ENCODE measurements at regions not wholly inside any gene's neighbourhood (a gene's known extent, or its start where the extent isn't known, plus 50 kb on each side); places are given as distances from the start of the nearest gene placed in this dataset.

GRCh38 chr12:114266536-114266935, 139.4 kb downstream of the TBX5 start:
- no peak overlapping the region for H2BK15ac ChIP-seq (ENCODE audit: low read depth, poor library complexity, severe bottlenecking)
- no peak overlapping the region for H2BK5ac ChIP-seq (ENCODE audit: low read depth, low read length, poor library complexity, severe bottlenecking)
- H3K4me3 ChIP-seq (ENCODE audit: insufficient read depth in 1 of 2, low read depth in 1 of 2, low read length in 2 of 2) = no peak overlapping the region
- no peak for DNase-seq
- no peaks in the 10 kb centered on the region for H3K9me3 ChIP-seq (ENCODE audit: control insufficient read depth, low read length)
- WGBS = 70% methylated on average over 1 of the region's 1 CpG
- H3K14ac ChIP-seq (ENCODE audit: low read length in 2 of 2) = no peak overlapping the region
- H4K8ac ChIP-seq (ENCODE audit: low read length) = no peak overlapping the region
- H3K36me3 ChIP-seq (ENCODE audit: control insufficient read depth in 1 of 2, insufficient read depth in 2 of 2, low read depth in 1 of 2, low read length in 2 of 2) = no peaks in the 10 kb centered on the region
- H3K4me2 ChIP-seq (ENCODE audit: low read length, poor library complexity, severe bottlenecking) = no peak overlapping the region
- H3K23ac ChIP-seq (ENCODE audit: low read length in 2 of 2) = no peak overlapping the region
- H3K9ac ChIP-seq (ENCODE audit: low read length) = no peak overlapping the region
- no peaks in the 10 kb centered on the region for H3K4me1 ChIP-seq (ENCODE audit: control insufficient read depth, insufficient read depth, low read depth, low read length)
- H3K18ac ChIP-seq (ENCODE audit: low read depth in 1 of 2, low read length in 2 of 2) = no peak overlapping the region
- no peak overlapping the region for H3K27ac ChIP-seq (ENCODE audit: low read length, poor library complexity, severe bottlenecking)
- no peak overlapping the region for H2BK12ac ChIP-seq (ENCODE audit: low read length in 2 of 2)
- peaks cover 0 to 22% of the 10 kb centered on the region in 2 experiments for H3K27me3 ChIP-seq (ENCODE audit: control insufficient read depth in 1 of 2, insufficient read depth in 1 of 2, low read length in 2 of 2)
- no peaks in the 10 kb centered on the region for H3K79me1 ChIP-seq (replicated peaks; ENCODE audit: low read length, poor library complexity, severe bottlenecking)
- H2BK120ac ChIP-seq (ENCODE audit: low read depth, low read length) = no peak overlapping the region
- H2AFZ ChIP-seq (ENCODE audit: low read depth, low read length) = no peak overlapping the region
- no peak overlapping the region for H4K91ac ChIP-seq (ENCODE audit: low read length)
- no peak overlapping the region for H2AK5ac ChIP-seq (ENCODE audit: low read length, severe bottlenecking)
- no peak overlapping the region for H3K4ac ChIP-seq (ENCODE audit: low read depth in 1 of 2, low read length in 2 of 2)

GRCh38 chr12:114265036-114265435, 140.9 kb downstream of the TBX5 start:
- WGBS = 68% methylated on average over 3 of the region's 3 CpGs
- H2AK5ac ChIP-seq (ENCODE audit: low read length, severe bottlenecking) = no peak overlapping the region

DNA sequence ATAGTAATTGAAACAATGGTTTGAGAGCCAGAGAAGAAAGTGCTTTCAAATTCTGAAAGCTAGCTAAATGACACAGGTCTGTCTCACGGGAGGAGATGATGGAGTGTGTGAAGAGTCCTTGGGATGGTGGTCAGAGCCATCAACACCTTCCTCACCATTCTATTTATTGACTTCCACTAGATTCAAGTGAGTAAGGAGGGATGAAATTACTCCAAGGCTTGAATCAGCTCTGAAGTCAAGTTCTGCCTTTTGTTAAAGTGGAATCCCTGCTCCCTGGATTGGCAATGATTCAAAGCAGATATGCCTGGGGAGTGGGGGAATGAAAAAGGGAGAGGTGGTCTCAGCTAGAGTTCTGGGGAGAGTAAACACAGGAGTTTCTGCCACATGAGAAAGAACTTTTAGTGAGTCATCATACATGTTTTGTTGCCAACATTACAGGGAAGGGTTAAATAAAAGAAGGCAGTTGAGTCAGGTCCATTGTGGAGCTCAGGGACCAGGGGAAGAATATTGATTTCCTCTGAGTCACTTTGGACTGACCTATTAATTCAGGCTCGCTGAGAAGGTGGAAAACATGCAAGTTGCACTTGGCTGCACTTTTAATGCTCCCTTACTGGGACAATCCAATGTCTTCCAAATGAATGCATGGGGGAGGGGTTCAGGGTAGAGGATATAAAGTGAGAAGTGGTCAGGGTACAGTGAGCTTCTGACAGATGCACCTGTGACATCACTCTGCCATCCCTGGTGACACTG, 142.7 kb downstream of the TBX5 start:
- H3K4ac ChIP-seq (ENCODE audit: low read depth in 1 of 2, low read length in 2 of 2) = no peak overlapping the region
- H2BK12ac ChIP-seq (ENCODE audit: low read length in 2 of 2) = no peak overlapping the region
- H3K4me1 ChIP-seq (ENCODE audit: control insufficient read depth, insufficient read depth, low read depth, low read length) = no peaks in the 10 kb centered on the region
- H3K9me3 ChIP-seq (ENCODE audit: control insufficient read depth, low read length) = no peaks in the 10 kb centered on the region
- no peak overlapping the region for H2BK120ac ChIP-seq (ENCODE audit: low read depth, low read length)
- 32% methylated on average over 1 of the region's 2 CpGs for WGBS
- H3K23ac ChIP-seq (ENCODE audit: low read length in 2 of 2) = no peak overlapping the region
- no peaks in the 10 kb centered on the region for H3K36me3 ChIP-seq (ENCODE audit: control insufficient read depth in 1 of 2, insufficient read depth in 2 of 2, low read depth in 1 of 2, low read length in 2 of 2)
- no peak overlapping the region for H2AK5ac ChIP-seq (ENCODE audit: low read length, severe bottlenecking)
- no peak overlapping the region for H3K14ac ChIP-seq (ENCODE audit: low read length in 2 of 2)
- H3K27ac ChIP-seq (ENCODE audit: low read length, poor library complexity, severe bottlenecking) = no peak overlapping the region
- H2BK15ac ChIP-seq (ENCODE audit: low read depth, poor library complexity, severe bottlenecking) = no peak overlapping the region
- H4K91ac ChIP-seq (ENCODE audit: low read length) = no peak overlapping the region
- H3K4me2 ChIP-seq (ENCODE audit: low read length, poor library complexity, severe bottlenecking) = no peak overlapping the region
- DNase-seq = no peak
- H3K18ac ChIP-seq (ENCODE audit: low read depth in 1 of 2, low read length in 2 of 2) = no peak overlapping the region
- peak overlapping the region in 1 of 2 experiments; percentile 49 for H3K4me3 ChIP-seq (ENCODE audit: insufficient read depth in 1 of 2, low read depth in 1 of 2, low read length in 2 of 2)
- no peaks in the 10 kb centered on the region for H3K79me1 ChIP-seq (replicated peaks; ENCODE audit: low read length, poor library complexity, severe bottlenecking)
- peaks cover 0 to 34% of the 10 kb centered on the region in 2 experiments for H3K27me3 ChIP-seq (ENCODE audit: control insufficient read depth in 1 of 2, insufficient read depth in 1 of 2, low read length in 2 of 2)
- H2AFZ ChIP-seq (ENCODE audit: low read depth, low read length) = no peak overlapping the region
- H3K9ac ChIP-seq (ENCODE audit: low read length) = peak overlapping the region; percentile 29
- no peak overlapping the region for H2BK5ac ChIP-seq (ENCODE audit: low read depth, low read length, poor library complexity, severe bottlenecking)
- no peak overlapping the region for H4K8ac ChIP-seq (ENCODE audit: low read length)

More at GRCh38 chr12:114265036-114265435, 140.9 kb downstream of the TBX5 start:
- no peak overlapping the region for H2BK120ac ChIP-seq (ENCODE audit: low read depth, low read length)
- no peak overlapping the region for H2BK15ac ChIP-seq (ENCODE audit: low read depth, poor library complexity, severe bottlenecking)
- no peaks in the 10 kb centered on the region for H3K79me1 ChIP-seq (replicated peaks; ENCODE audit: low read length, poor library complexity, severe bottlenecking)
- H2AFZ ChIP-seq (ENCODE audit: low read depth, low read length) = no peak overlapping the region
- no peak overlapping the region for H3K23ac ChIP-seq (ENCODE audit: low read length in 2 of 2)
- H3K4ac ChIP-seq (ENCODE audit: low read depth in 1 of 2, low read length in 2 of 2) = no peak overlapping the region
- H3K36me3 ChIP-seq (ENCODE audit: control insufficient read depth in 1 of 2, insufficient read depth in 2 of 2, low read depth in 1 of 2, low read length in 2 of 2) = no peaks in the 10 kb centered on the region
- H3K27me3 ChIP-seq (ENCODE audit: control insufficient read depth in 1 of 2, insufficient read depth in 1 of 2, low read length in 2 of 2) = peaks cover 0 to 30% of the 10 kb centered on the region in 2 experiments
- H3K4me2 ChIP-seq (ENCODE audit: low read length, poor library complexity, severe bottlenecking) = no peak overlapping the region
- no peak overlapping the region for H3K9ac ChIP-seq (ENCODE audit: low read length)
- H3K27ac ChIP-seq (ENCODE audit: low read length, poor library complexity, severe bottlenecking) = no peak overlapping the region
- no peaks in the 10 kb centered on the region for H3K9me3 ChIP-seq (ENCODE audit: control insufficient read depth, low read length)
- H3K4me3 ChIP-seq (ENCODE audit: insufficient read depth in 1 of 2, low read depth in 1 of 2, low read length in 2 of 2) = no peak overlapping the region
- no peak overlapping the region for H2BK12ac ChIP-seq (ENCODE audit: low read length in 2 of 2)
- H2BK5ac ChIP-seq (ENCODE audit: low read depth, low read length, poor library complexity, severe bottlenecking) = no peak overlapping the region
- no peak overlapping the region for H4K91ac ChIP-seq (ENCODE audit: low read length)
- no peak for DNase-seq
- H3K4me1 ChIP-seq (ENCODE audit: control insufficient read depth, insufficient read depth, low read depth, low read length) = no peaks in the 10 kb centered on the region
- no peak overlapping the region for H3K14ac ChIP-seq (ENCODE audit: low read length in 2 of 2)
- H3K18ac ChIP-seq (ENCODE audit: low read depth in 1 of 2, low read length in 2 of 2) = no peak overlapping the region
- no peak overlapping the region for H4K8ac ChIP-seq (ENCODE audit: low read length)

GRCh38 chr12:114257687-114258086, 148.3 kb downstream of the TBX5 start:
- no peak for DNase-seq
- no peak overlapping the region for H3K4me2 ChIP-seq (ENCODE audit: low read length, poor library complexity, severe bottlenecking)
- no peak overlapping the region for H4K8ac ChIP-seq (ENCODE audit: low read length)
- H3K27ac ChIP-seq (ENCODE audit: low read length, poor library complexity, severe bottlenecking) = no peak overlapping the region
- H2AFZ ChIP-seq (ENCODE audit: low read depth, low read length) = no peak overlapping the region
- H3K14ac ChIP-seq (ENCODE audit: low read length in 2 of 2) = no peak overlapping the region
- H3K4ac ChIP-seq (ENCODE audit: low read depth in 1 of 2, low read length in 2 of 2) = no peak overlapping the region
- no peak overlapping the region for H2AK5ac ChIP-seq (ENCODE audit: low read length, severe bottlenecking)
- H2BK12ac ChIP-seq (ENCODE audit: low read length in 2 of 2) = no peak overlapping the region
- no peak overlapping the region for H3K18ac ChIP-seq (ENCODE audit: low read depth in 1 of 2, low read length in 2 of 2)
- no peak overlapping the region for H4K91ac ChIP-seq (ENCODE audit: low read length)
- no peak overlapping the region for H3K4me3 ChIP-seq (ENCODE audit: insufficient read depth in 1 of 2, low read depth in 1 of 2, low read length in 2 of 2)
- H3K9ac ChIP-seq (ENCODE audit: low read length) = no peak overlapping the region
- H3K79me1 ChIP-seq (replicated peaks; ENCODE audit: low read length, poor library complexity, severe bottlenecking) = no peaks in the 10 kb centered on the region
- H3K23ac ChIP-seq (ENCODE audit: low read length in 2 of 2) = no peak overlapping the region
- no peaks in the 10 kb centered on the region for H3K36me3 ChIP-seq (ENCODE audit: control insufficient read depth in 1 of 2, insufficient read depth in 2 of 2, low read depth in 1 of 2, low read length in 2 of 2)
- H3K9me3 ChIP-seq (ENCODE audit: control insufficient read depth, low read length) = no peaks in the 10 kb centered on the region
- peaks cover 0 to 47% of the 10 kb centered on the region in 2 experiments for H3K27me3 ChIP-seq (ENCODE audit: control insufficient read depth in 1 of 2, insufficient read depth in 1 of 2, low read length in 2 of 2)
- H2BK15ac ChIP-seq (ENCODE audit: low read depth, poor library complexity, severe bottlenecking) = no peak overlapping the region
- H2BK120ac ChIP-seq (ENCODE audit: low read depth, low read length) = no peak overlapping the region
- H2BK5ac ChIP-seq (ENCODE audit: low read depth, low read length, poor library complexity, severe bottlenecking) = no peak overlapping the region
- WGBS = 67% methylated on average over 4 of the region's 4 CpGs
- no peaks in the 10 kb centered on the region for H3K4me1 ChIP-seq (ENCODE audit: control insufficient read depth, insufficient read depth, low read depth, low read length)

Data from mesenchymal stem cell (in vitro differentiated cells and primary cell).